Transverse colon (tissue), 4 donors: ENCODE measurements at regions not wholly inside any gene's neighbourhood (a gene's known extent, or its start where the extent isn't known, plus 50 kb on each side); places are given as distances from the start of the nearest gene placed in this dataset.

ENCODE experiments used
- DNase-seq: peaks from one replicate; pipeline ENCODE4 v3.0.0-alpha.2; 2019
- H3K27ac ChIP-seq, 4 donors: fragments of 200-600 bp; sonication (generic); 2 replicates each; pipeline ENCODE4 v1.5.1; 2016 to 2018; ENCODE audit warnings: inconsistent platforms in 4 of 4
- H3K27me3 ChIP-seq: fragments of 200-600 bp; sonication (generic); 2 replicates; pipeline ENCODE4 v1.5.1; 2017; ENCODE audit warnings: inconsistent platforms
- H3K36me3 ChIP-seq, 4 donors: fragments of 200-600 bp; sonication (generic); 2 replicates each; pipeline ENCODE4 v1.5.1; 2017 to 2019; ENCODE audit warnings: inconsistent platforms in 4 of 4
- H3K4me1 ChIP-seq, 4 donors: fragments of 200-600 bp; sonication (generic); 2 replicates each; pipeline ENCODE4 v1.5.1; 2017 to 2020; ENCODE audit warnings: inconsistent platforms in 4 of 4
- H3K4me3 ChIP-seq, 4 donors: fragments of 200-600 bp; sonication (generic); 1 replicate in 1 of 4; 2 replicates in 3 of 4; pipeline versions ENCODE4 v1.5.1 to v1.6.1; 2017 to 2019; ENCODE audit warnings: inconsistent platforms in 4 of 4
- H3K9me3 ChIP-seq, 2 donors: fragments of 200-600 bp; sonication (generic); 2 replicates each; pipeline ENCODE4 v1.5.1; 2017 to 2019; ENCODE audit warnings: inconsistent platforms in 2 of 2
- EP300 ChIP-seq: sonication (generic); formaldehyde crosslinking; IDR thresholded peaks from one replicate; pipeline ENCODE4 v1.6.1; 2017; ENCODE audit warnings: antibody characterized with exemption, low read depth
- POLR2A ChIP-seq: fragments of 450-650 bp; IDR thresholded peaks from one replicate; pipeline ENCODE4 v1.6.1; 2016; ENCODE audit warnings: antibody characterized with exemption, mild to moderate bottlenecking, moderate library complexity
- POLR2AphosphoS5 ChIP-seq, 3 donors: sonication (generic); formaldehyde crosslinking; IDR thresholded peaks; one replicate each; pipeline ENCODE4 v1.6.1; 2016; ENCODE audit warnings: antibody characterized with exemption in 3 of 3
- WGBS, 2 donors: methylation state at CpG; one replicate each; pipeline ENCODE4 v1.1.5; 2018; ENCODE audit warnings: low coverage in 1 of 2; 5-methylcytosine and 5-hydroxymethylcytosine counted together
- in situ Hi-C, 4 donors: fragments of 200-750 bp; cut with MboI; loops; one replicate each; pipeline versions ENCODE4 v1.15.0 to v1.15.1; 2017; ENCODE audit warnings: low sequenced_read_pairs in 3 of 4, low pct_ligation_motif_present in 1 of 4, low pct_unique_long_range_greater_than_20kb in 1 of 4
- intact Hi-C: fragments of 100-400 bp; cut with DNase I; formaldehyde crosslinking; loops from one replicate; pipeline ENCODE4 v1.15.1; 2023; ENCODE audit warnings: low total_unique reads
- TF ChIP-seq, protein P1 (sequence below), 5 experiments: fragments of 200-600 bp in 3 of 5; fragments of 450-650 bp in 2 of 5; sonication (generic) in 3 of 5; IDR thresholded peaks; 1 replicate in 2 of 5; 2 replicates in 3 of 5; pipeline ENCODE4 v1.5.1; 2016 to 2017; ENCODE audit warnings: antibody characterized with exemption in 5 of 5, inconsistent platforms in 3 of 5, mild to moderate bottlenecking in 2 of 5, moderate library complexity in 1 of 5

GRCh38 chr14:53542732-53543131 is 389.6 kb upstream of the DDHD1 start:
- no peak overlapping the region for H3K4me3 ChIP-seq
- intact Hi-C loops (loop anchor here (10.0 kb wide), 1 partner anchor 632 kb away; no protein-coding TSS in a partner anchor), in situ Hi-C loops (loop anchor here (25.0 kb wide), 2 partner anchors 645 to 795 kb away; no protein-coding TSS in a partner anchor)
- TF ChIP-seq POLR2AphosphoS5 (IDR thresholded peaks at IDR 0.05) (no peak), EP300 (no peak), POLR2A (no peak)
- TF ChIP-seq, protein P1, sequence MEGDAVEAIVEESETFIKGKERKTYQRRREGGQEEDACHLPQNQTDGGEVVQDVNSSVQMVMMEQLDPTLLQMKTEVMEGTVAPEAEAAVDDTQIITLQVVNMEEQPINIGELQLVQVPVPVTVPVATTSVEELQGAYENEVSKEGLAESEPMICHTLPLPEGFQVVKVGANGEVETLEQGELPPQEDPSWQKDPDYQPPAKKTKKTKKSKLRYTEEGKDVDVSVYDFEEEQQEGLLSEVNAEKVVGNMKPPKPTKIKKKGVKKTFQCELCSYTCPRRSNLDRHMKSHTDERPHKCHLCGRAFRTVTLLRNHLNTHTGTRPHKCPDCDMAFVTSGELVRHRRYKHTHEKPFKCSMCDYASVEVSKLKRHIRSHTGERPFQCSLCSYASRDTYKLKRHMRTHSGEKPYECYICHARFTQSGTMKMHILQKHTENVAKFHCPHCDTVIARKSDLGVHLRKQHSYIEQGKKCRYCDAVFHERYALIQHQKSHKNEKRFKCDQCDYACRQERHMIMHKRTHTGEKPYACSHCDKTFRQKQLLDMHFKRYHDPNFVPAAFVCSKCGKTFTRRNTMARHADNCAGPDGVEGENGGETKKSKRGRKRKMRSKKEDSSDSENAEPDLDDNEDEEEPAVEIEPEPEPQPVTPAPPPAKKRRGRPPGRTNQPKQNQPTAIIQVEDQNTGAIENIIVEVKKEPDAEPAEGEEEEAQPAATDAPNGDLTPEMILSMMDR (IDR thresholded peaks at IDR 0.05), result no peak
- DNase-seq, result no peak
- peaks cover 0 to 28% (median 4%) of the 10 kb centered on the region in 4 donors for H3K4me1 ChIP-seq
- peak overlapping the region in 2 of 4 donors; percentile 9 to 17 for H3K27ac ChIP-seq
- 40 to 48% methylated on average over 3 of the region's 3 CpGs for WGBS, 2 donors
- no peaks in the 10 kb centered on the region for H3K27me3 ChIP-seq
- H3K9me3 ChIP-seq, result no peaks in the 10 kb centered on the region
- no peaks in the 10 kb centered on the region for H3K36me3 ChIP-seq

DNA sequence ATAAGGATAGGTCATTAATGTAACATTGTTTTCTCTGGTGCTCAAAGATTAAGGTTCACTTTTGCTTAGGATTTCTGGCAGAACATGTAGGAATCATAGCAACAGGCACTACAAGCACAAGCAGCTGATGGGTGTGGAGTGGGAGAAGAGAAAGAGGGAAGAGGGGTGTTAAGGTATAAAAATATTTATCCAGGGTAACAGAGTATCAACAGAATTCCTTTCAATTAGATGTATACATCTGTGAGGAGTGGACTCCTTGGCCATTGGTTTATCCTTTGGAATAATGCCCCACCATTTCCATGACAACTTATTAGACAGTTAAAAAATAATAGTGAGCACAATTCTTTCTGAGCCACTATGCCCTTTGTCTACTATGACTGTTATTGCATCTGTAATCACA is 388.3 kb upstream of the DDHD1 start:
- Histone ChIP-seq H3K4me3 (no peak overlapping the region), H3K27ac (peak overlapping the region in 1 of 4 donors; percentile 21), H3K36me3 (no peaks in the 10 kb centered on the region), H3K4me1 (peaks cover 0 to 38% (median 7%) of the 10 kb centered on the region in 4 donors), H3K9me3 (no peaks in the 10 kb centered on the region), H3K27me3 (no peaks in the 10 kb centered on the region)
- no peak for TF ChIP-seq POLR2A
- TF ChIP-seq POLR2AphosphoS5 (IDR thresholded peaks at IDR 0.05), result no peak
- TF ChIP-seq, protein P1 (IDR thresholded peaks at IDR 0.05), result no peak
- no peak for TF ChIP-seq EP300
- no peak for DNase-seq
- intact Hi-C loops (loop anchor here (10.0 kb wide), 1 partner anchor 633 kb away; no protein-coding TSS in a partner anchor), in situ Hi-C loops (loop anchor here (25.0 kb wide), 2 partner anchors 646 to 796 kb away; no protein-coding TSS in a partner anchor)

GRCh38 chr14:53539489-53540126 is 386.5 kb upstream of the DDHD1 start:
- DNase-seq, result peak; percentile 78
- Histone ChIP-seq H3K36me3 (no peaks in the 10 kb centered on the region), H3K27me3 (no peaks in the 10 kb centered on the region), H3K4me3 (no peak overlapping the region), H3K9me3 (no peaks in the 10 kb centered on the region), H3K27ac (peak overlapping the region; percentile 53 to 77 (median 57)), H3K4me1 (peaks cover 0 to 38% (median 7%) of the 10 kb centered on the region in 4 donors)
- in situ Hi-C loops, result loop anchor here (10.0 to 25.0 kb wide), 3 partner anchors 648 to 798 kb away; no protein-coding TSS in a partner anchor
- TF ChIP-seq, protein P1 (IDR thresholded peaks at IDR 0.05), result peak; percentile 81 to 88 (median 86)
- TF ChIP-seq POLR2AphosphoS5 (IDR thresholded peaks at IDR 0.05), result no peak
- TF ChIP-seq POLR2A, result no peak
- no peak for TF ChIP-seq EP300
- 30 to 44% methylated on average over 5 of the region's 5 CpGs for WGBS, 2 donors
- intact Hi-C loops, result loop anchor here (10.0 kb wide), 2 partner anchors 635 to 795 kb away; no protein-coding TSS in a partner anchor

DNA sequence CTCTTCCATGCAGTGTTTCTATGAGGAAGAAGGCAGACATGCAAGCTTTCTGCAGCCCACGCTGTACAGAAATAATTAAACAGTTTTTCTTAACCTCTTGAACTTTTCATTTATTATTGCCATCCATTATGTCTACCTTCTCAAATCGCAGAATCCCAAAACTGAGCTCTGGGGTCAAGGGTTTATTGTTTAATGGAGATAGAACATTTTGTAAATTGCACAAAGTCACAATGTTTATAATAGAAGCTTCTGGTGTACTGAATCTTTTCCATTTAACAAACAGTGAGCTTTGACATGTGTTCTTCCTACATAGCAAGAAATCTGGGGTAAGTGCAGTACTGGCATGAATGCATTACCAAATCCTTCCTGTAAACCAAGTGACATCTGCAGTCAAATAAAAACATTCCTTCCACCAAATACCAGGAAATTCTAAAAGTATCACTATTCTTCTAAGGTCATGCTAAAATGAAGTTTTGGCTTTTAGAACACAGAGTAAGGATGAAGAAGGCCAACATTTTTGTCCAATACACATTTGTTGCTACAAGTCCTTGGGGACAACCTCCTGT is 385.3 kb upstream of the DDHD1 start:
- in situ Hi-C loops, result loop anchor here (10.0 to 25.0 kb wide), 3 partner anchors 649 to 799 kb away; no protein-coding TSS in a partner anchor
- DNase-seq, result no peak
- peak overlapping the region; percentile 61 to 77 (median 63) for H3K27ac ChIP-seq

More for the DNA sequence above, 385.3 kb upstream of the DDHD1 start:
- Histone ChIP-seq H3K9me3 (no peaks in the 10 kb centered on the region), H3K4me3 (no peak overlapping the region), H3K4me1 (peaks cover 0 to 38% (median 7%) of the 10 kb centered on the region in 4 donors), H3K27me3 (no peaks in the 10 kb centered on the region), H3K36me3 (no peaks in the 10 kb centered on the region)
- TF ChIP-seq POLR2AphosphoS5 (IDR thresholded peaks at IDR 0.05) (peak; percentile 55 to 72 (median 62)), POLR2A (no peak), EP300 (no peak)
- TF ChIP-seq, protein P1 (IDR thresholded peaks at IDR 0.05), result peak in 2 of 5 experiments; percentile 10 to 20
- WGBS, 2 donors, result 67 to 69% methylated on average over 2 of the region's 2 CpGs
- intact Hi-C loops, result loop anchor here (10.0 kb wide), 1 partner anchor 796 kb away; no protein-coding TSS in a partner anchor
